MV-4-11 (cell line): ENCODE measurements at regions not wholly inside any gene's neighbourhood (a gene's known extent, or its start where the extent isn't known, plus 50 kb on each side); places are given as distances from the start of the nearest gene placed in this dataset.

ENCODE experiments used
- DNase-seq: peaks from one replicate; lab custom pipeline; 2025; lab: John Stamatoyannopoulos, UW

DNA sequence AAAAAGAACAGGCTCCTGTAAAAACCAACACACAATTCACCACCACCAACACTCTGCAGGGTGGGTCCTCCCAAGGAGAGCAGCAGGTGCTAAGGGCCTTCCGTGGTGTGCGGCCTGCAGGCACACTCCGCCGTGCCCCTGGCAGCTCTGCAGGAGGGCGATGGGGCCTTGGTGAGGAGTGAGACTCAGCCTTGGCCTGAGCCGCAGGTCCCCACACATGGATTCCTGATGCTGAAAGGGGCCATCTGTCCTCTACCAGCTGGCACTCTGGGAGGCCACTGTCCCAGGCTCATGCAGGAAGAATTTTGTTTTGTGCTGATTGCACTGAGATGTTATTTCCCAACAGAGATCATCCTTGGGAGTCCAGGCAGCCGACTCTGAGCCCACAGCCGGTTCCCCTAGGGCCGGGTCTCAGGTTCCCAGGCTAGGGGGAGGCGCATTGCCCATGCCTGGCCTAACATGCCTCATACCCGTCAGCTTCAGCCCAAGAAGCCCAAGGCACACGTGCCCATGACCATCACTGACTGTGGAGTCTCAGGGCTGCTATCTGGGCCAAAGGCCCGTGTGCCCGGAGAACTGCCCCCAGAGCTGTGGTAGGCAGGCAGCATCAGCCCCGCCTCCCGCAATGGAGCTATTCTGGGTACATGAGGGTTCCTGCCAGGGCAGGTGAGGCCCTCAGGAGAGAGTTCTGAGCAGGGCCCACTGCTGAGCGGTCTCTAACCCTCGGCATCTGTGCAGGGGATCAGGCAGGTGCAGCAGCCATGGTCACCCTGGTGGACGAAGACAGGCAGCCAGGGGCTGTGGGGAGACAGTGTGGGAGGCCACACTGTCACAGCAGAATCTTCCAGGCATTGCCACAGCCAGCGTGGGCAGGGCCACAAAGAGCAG is 97.9 kb upstream of the ZNF469 start:
- DNase-seq = no peak

- no peak for DNase-seq
Observed at GRCh38 chr16:88285514-88285822, 97.3 kb upstream of the ZNF469 start.

DNA sequence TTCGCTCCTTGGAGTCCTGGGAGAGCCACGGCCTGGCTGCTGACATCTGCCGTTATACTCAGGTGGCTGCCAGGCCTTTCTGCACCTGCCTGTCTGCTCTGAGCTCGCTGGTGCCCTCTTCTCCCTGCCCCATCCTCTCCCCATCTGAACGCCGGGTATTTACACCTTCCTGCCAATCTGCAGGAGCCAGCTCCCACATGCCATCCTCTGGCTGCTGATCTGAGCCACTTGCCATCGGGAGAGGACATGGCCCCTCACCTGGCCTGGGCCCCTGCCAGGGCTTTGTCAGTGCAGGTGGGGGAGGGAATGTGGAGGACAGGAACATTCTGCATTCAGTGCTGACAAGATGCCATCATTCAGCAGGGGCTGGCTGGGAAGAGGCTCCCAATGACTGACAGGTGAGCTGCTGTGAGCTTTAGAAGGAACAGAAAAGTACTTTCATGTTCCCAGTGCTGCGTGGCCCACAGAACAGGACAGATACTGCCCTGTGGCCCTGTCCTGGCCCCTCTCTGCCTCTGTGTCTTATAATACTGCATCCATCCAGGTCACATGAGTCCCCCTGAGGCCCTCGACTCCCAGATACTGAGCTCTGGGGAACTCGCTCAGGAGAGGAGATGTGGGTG is 96.3 kb upstream of the ZNF469 start:
- DNase-seq = no peak

DNA sequence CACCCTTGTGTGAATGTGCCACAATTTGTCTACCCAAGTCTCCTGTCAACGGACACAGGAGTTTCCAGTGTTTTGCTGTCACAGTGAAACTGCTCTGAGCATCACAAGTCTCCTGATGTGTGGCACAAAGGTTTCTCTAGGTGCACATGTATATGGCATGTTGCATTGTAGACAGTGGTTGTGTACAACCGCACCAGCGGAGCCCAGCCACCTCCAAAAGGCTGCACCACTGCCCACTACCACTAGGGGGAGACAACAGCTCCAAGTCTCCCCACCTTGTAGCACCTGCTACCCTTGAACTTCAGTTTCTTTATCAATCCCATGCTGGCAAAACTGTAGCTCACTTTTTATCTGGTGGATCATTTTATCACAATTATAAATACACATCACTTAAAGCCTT is 95.5 kb upstream of the ZNF469 start:
- peak; percentile 56 for DNase-seq

- no peak for DNase-seq
Observed at GRCh38 chr16:88288303-88288702, 94.5 kb upstream of the ZNF469 start.

DNA sequence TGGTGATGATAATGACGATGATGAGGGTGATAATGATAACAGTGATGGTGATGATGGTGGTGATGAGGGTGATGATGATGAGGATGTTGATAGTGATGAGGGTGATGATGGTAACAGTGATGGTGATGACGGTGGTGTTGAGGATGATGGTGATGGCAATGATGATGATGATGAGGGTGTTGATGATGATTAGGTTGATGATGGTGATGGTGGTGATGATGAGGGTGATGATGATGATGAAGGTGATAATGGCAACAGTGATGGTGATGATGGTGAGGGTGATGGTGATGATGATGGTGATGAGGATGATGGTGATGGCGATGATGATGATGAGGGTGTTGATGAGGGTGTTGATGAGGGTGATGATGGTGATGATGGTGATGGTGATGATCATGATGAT is 93.8 kb upstream of the ZNF469 start:
- DNase-seq = no peak

GRCh38 chr16:88289561-88289960 is 93.2 kb upstream of the ZNF469 start:
- peak; percentile 44 for DNase-seq

- peak; percentile 96 for DNase-seq
Observed at GRCh38 chr16:88289968-88290401, 92.8 kb upstream of the ZNF469 start.

- DNase-seq = no peak
Observed at GRCh38 chr16:88290850-88291830, 91.6 kb upstream of the ZNF469 start.

DNA sequence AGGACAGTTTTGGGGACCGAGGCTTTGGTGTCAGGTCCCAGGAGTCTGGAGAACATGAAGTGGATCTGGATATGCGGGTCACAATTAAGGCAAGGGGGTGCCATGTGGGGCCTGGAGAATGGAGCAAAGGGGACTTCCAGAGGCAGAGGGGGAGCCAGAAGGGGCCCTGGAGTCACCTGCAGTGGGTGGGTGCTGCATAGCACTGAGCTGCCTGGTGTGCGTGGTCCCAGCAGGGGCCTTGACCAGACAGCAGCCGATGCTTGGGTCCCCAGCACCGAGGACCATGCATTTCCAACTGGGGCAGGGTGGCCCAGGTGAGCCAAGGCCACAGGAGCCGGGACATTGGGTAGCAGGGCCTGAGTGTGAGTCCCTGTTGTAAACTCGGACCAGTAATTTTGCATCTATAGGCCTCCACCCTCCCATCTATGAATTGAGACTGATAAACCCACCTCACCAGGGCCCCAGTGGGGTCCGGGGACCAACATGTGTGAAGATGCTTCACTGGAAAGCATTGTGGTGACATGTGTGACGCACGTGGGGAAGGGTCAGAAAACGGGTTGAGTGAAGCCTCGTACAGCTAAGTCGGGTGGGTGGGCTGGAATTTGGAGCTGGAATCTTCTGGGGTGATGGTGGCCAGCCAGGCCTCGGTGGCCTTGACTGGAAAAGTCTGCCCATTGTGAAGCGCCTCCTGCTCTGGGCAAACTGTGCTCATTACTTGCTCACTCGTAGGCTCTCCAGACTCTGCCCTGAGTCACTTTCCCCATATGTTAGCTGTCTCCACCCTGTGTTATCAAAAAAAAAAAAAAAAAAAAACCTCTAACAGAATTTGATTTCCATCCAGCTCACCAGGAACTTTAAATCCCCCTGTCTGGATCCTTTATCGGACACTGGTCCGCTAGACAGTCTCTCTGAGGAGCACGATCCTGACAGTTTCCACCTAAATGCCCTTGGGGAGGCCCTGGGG is 90.5 kb upstream of the ZNF469 start:
- DNase-seq = no peak

DNA sequence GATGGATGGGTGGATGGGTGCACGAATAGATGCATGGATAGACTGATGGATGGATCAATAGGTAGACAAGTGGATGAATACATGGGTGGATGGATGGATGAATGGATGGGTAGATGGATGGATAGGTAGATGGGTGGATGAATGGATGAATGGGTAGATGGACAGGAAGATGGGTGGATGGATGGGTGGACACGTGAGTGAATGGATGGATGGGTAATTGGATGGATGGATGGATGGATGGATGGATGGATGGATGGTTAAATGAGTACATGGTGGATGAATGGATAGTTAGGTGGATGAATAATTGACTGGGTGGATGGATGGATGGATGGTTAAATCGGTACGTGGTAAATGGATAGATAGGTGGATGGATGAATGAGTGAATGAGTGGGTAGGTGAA is 89.7 kb upstream of the ZNF469 start:
- DNase-seq = no peak

DNA sequence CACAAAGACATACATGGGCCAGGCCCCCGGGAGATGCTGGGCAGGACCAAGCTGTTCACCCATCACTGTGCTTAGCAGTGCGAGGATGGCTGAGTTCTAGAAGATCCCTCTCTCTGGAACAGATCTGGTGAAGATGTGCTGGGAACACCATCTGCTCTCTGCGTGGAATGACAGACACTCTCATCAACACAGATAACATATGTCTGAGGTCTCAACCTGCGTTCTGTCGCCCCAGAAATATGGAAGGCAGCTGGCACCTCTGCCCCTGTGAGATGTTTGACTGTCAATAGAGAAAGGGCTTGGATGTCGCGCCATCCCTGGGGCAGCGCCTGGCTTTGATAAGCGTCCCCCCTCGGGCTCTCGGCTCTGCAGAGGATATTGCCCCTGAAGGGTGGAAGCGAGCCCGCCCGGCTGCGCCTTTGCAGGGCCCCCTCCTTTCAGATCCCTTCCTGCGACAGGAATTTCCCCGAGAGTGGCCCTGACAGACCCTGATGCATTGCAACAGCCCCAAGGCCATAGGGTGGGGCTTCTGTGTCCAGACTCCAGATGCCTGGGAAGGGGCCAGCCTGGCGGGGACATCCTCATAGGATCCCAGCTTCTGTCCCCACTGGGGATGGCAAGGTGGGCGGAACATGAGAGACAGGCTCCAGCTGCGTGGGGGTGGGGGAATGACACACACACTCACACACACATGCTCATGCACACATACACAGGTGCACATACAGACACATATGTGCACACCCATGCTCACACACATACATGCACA is 86.9 kb upstream of the ZNF469 start:
- DNase-seq = no peak

GRCh38 chr16:88296437-88297177 is 86.2 kb upstream of the ZNF469 start:
- DNase-seq = no peak

- DNase-seq = no peak
Observed at GRCh38 chr16:88297178-88297720, 85.5 kb upstream of the ZNF469 start.

GRCh38 chr16:88298181-88298832 is 84.5 kb upstream of the ZNF469 start:
- DNase-seq = no peak

GRCh38 chr16:88298833-88299745 is 83.7 kb upstream of the ZNF469 start:
- peak; percentile 52 for DNase-seq

- no peak for DNase-seq
Observed at GRCh38 chr16:88299751-88300462, 82.9 kb upstream of the ZNF469 start.
